ENCODE measurements at regions not wholly inside any gene's neighbourhood (a gene's known extent, or its start where the extent isn't known, plus 50 kb on each side); places are given as distances from the start of the nearest gene placed in this dataset.

GRCh38 chr13:91042870-91043269 is 304.6 kb upstream of the MIR17HG start:
- Histone ChIP-seq H3K27ac (no peak overlapping the region), H3K4me1 (ENCODE audit: control insufficient read depth in 1 of 2, low read depth in 2 of 2) (no peaks in the 10 kb centered on the region), H3K36me3 (no peaks in the 10 kb centered on the region), H3K9me3 (no peaks in the 10 kb centered on the region), H3K27me3 (replicated peaks; ENCODE audit: insufficient read depth) (no peaks in the 10 kb centered on the region), H3K4me3 (no peak overlapping the region)
- ATAC-seq (ENCODE audit: insufficient number of reproducible peaks, low FRiP score, low read depth) = no peak
- TF ChIP-seq CTCF (IDR thresholded peaks at IDR 0.05) = no peak
- DNase-seq (ENCODE audit: low spot score) = no peak

- H3K27ac ChIP-seq = no peak overlapping the region
- no peaks in the 10 kb centered on the region for H3K36me3 ChIP-seq
- no peak for ATAC-seq (ENCODE audit: insufficient number of reproducible peaks, low FRiP score, low read depth)
These were observed 302.0 kb upstream of the MIR17HG start for GRCh38 chr13:91045351-91046034.

GRCh38 chr13:91046715-91047327 is 300.7 kb upstream of the MIR17HG start:
- DNase-seq (ENCODE audit: low spot score) = no peak
- Histone ChIP-seq H3K9me3 (no peaks in the 10 kb centered on the region), H3K27ac (no peak overlapping the region), H3K36me3 (no peaks in the 10 kb centered on the region), H3K4me3 (no peak overlapping the region), H3K27me3 (replicated peaks; ENCODE audit: insufficient read depth) (no peaks in the 10 kb centered on the region), H3K4me1 (ENCODE audit: control insufficient read depth in 1 of 2, low read depth in 2 of 2) (no peaks in the 10 kb centered on the region)
- TF ChIP-seq CTCF (IDR thresholded peaks at IDR 0.05) = no peak
- ATAC-seq (ENCODE audit: insufficient number of reproducible peaks, low FRiP score, low read depth) = no peak

More at GRCh38 chr13:91045351-91046034, 302.0 kb upstream of the MIR17HG start:
- Histone ChIP-seq H3K27me3 (replicated peaks; ENCODE audit: insufficient read depth) (no peaks in the 10 kb centered on the region), H3K4me1 (ENCODE audit: control insufficient read depth in 1 of 2, low read depth in 2 of 2) (no peaks in the 10 kb centered on the region), H3K9me3 (no peaks in the 10 kb centered on the region), H3K4me3 (no peak overlapping the region)
- no peak for DNase-seq (ENCODE audit: low spot score)
- no peak for TF ChIP-seq CTCF (IDR thresholded peaks at IDR 0.05)

GRCh38 chr13:91050970-91051369 is 296.5 kb upstream of the MIR17HG start:
- Histone ChIP-seq H3K27ac (no peak overlapping the region), H3K9me3 (no peaks in the 10 kb centered on the region), H3K36me3 (no peaks in the 10 kb centered on the region), H3K27me3 (replicated peaks; ENCODE audit: insufficient read depth) (no peaks in the 10 kb centered on the region), H3K4me3 (no peak overlapping the region), H3K4me1 (ENCODE audit: control insufficient read depth in 1 of 2, low read depth in 2 of 2) (no peaks in the 10 kb centered on the region)
- no peak for TF ChIP-seq CTCF (IDR thresholded peaks at IDR 0.05)
- DNase-seq (ENCODE audit: low spot score) = no peak
- ATAC-seq (ENCODE audit: insufficient number of reproducible peaks, low FRiP score, low read depth) = no peak

GRCh38 chr13:91052876-91053275 is 294.6 kb upstream of the MIR17HG start:
- TF ChIP-seq CTCF (IDR thresholded peaks at IDR 0.05) = no peak
- no peaks in the 10 kb centered on the region for H3K27me3 ChIP-seq (replicated peaks; ENCODE audit: insufficient read depth)
- H3K4me1 ChIP-seq (ENCODE audit: control insufficient read depth in 1 of 2, low read depth in 2 of 2) = no peaks in the 10 kb centered on the region
- H3K27ac ChIP-seq = no peak overlapping the region
- H3K36me3 ChIP-seq = no peaks in the 10 kb centered on the region
- H3K9me3 ChIP-seq = no peaks in the 10 kb centered on the region
- DNase-seq (ENCODE audit: low spot score) (no peak), ATAC-seq (ENCODE audit: insufficient number of reproducible peaks, low FRiP score, low read depth) (no peak)
- no peak overlapping the region for H3K4me3 ChIP-seq

All from thoracic aorta (tissue), 2 donors.